HG02852 (cell line): ENCODE measurements at regions not wholly inside any gene's neighbourhood (a gene's known extent, or its start where the extent isn't known, plus 50 kb on each side); places are given as distances from the start of the nearest gene placed in this dataset.

Source experiments
- ATAC-seq: cut with Tn5 transposase; IDR thresholded peaks from one replicate; pipeline ENCODE4 v1.9.1; 2021; ENCODE audit warnings: mild to moderate bottlenecking, moderate library complexity; ENCODE audit not compliant: unreplicated experiment

- ATAC-seq: no peak
These were observed 235.9 kb upstream of the CDH6 start for GRCh38 chr5:30957591-30957990.

- ATAC-seq: no peak
These were observed 237.2 kb upstream of the CDH6 start for GRCh38 chr5:30956251-30956650.

GRCh38 chr5:30937070-30937469 is 256.4 kb upstream of the CDH6 start:
- ATAC-seq: no peak

- ATAC-seq: no peak
These were observed 259.9 kb upstream of the CDH6 start for GRCh38 chr5:30933599-30933998.

- no peak for ATAC-seq
These were observed 261.0 kb upstream of the CDH6 start for GRCh38 chr5:30932273-30933017.

- no peak for ATAC-seq
These were observed 262.8 kb upstream of the CDH6 start for GRCh38 chr5:30930736-30931135.

- no peak for ATAC-seq
These were observed 264.5 kb upstream of the CDH6 start for GRCh38 chr5:30928956-30929355.

GRCh38 chr5:30926218-30926617 is 267.3 kb upstream of the CDH6 start:
- ATAC-seq: no peak

GRCh38 chr5:30921388-30921787 is 272.1 kb upstream of the CDH6 start:
- no peak for ATAC-seq

GRCh38 chr5:30918171-30918570 is 275.3 kb upstream of the CDH6 start:
- ATAC-seq: no peak

- ATAC-seq: no peak
These were observed 285.1 kb upstream of the CDH6 start for GRCh38 chr5:30908356-30908755.

- ATAC-seq: no peak
These were observed 293.1 kb upstream of the CDH6 start for GRCh38 chr5:30900367-30900766.

GRCh38 chr5:30894811-30895210 is 298.7 kb upstream of the CDH6 start:
- no peak for ATAC-seq

GRCh38 chr5:30891660-30892059 is 301.8 kb upstream of the CDH6 start:
- ATAC-seq: no peak

GRCh38 chr5:30890377-30890776 is 303.1 kb upstream of the CDH6 start:
- no peak for ATAC-seq

GRCh38 chr5:30880514-30880913 is 313.0 kb upstream of the CDH6 start:
- ATAC-seq: no peak

GRCh38 chr5:30879887-30880286 is 313.6 kb upstream of the CDH6 start:
- ATAC-seq: no peak

- ATAC-seq: no peak
These were observed 314.7 kb upstream of the CDH6 start for GRCh38 chr5:30878746-30879145.

- ATAC-seq: no peak
These were observed 315.2 kb upstream of the CDH6 start for GRCh38 chr5:30878296-30878695.

GRCh38 chr5:30874241-30875034 is 319.0 kb upstream of the CDH6 start:
- ATAC-seq: no peak

- ATAC-seq: no peak
These were observed 322.3 kb upstream of the CDH6 start for GRCh38 chr5:30871196-30871595.

- ATAC-seq: no peak
These were observed 325.8 kb upstream of the CDH6 start for GRCh38 chr5:30867711-30868110.
